BJ (cell line): ENCODE measurements at regions not wholly inside any gene's neighbourhood (a gene's known extent, or its start where the extent isn't known, plus 50 kb on each side); places are given as distances from the start of the nearest gene placed in this dataset.

Experiments
- CTCF ChIA-PET: fragments of 350-600 bp; formaldehyde crosslinking; extraction: SDS; loops from one replicate; lab custom pipeline; 2021; ENCODE audit warnings: antibody characterized with exemption, inconsistent platforms; lab: Yijun Ruan, JAX
- POLR2A ChIA-PET: fragments of 300-600 bp; sonication (Branson Sonifier 250); formaldehyde crosslinking; extraction: SDS; loops from one replicate; lab custom pipeline; 2021; ENCODE audit warnings: antibody characterized with exemption; lab: Charles Lee
- DNase-seq: peaks from one replicate; pipeline ENCODE4 v3.0.0-alpha.2; 2011; ENCODE audit warnings: low read depth
- H3K27me3 ChIP-seq: 2 replicates; pipeline ENCODE4 v1.6.0; 2011; ENCODE audit warnings: low read length; ENCODE audit not compliant: control insufficient read depth, insufficient read depth
- H3K36me3 ChIP-seq: 2 replicates; pipeline ENCODE4 v1.5.1; 2011; ENCODE audit warnings: low read length; ENCODE audit not compliant: control insufficient read depth, insufficient read depth
- H3K4me3 ChIP-seq: 2 replicates; pipeline ENCODE4 v1.5.1; 2011; ENCODE audit warnings: low read depth, mild to moderate bottlenecking, control low read depth, low read length
- TF ChIP-seq, protein P1 (sequence below): IDR thresholded peaks from 2 replicates; pipeline ENCODE4 v1.5.1; 2011; ENCODE audit warnings: low read depth, mild to moderate bottlenecking, control low read depth, inconsistent platforms, low read length, moderate library complexity; ENCODE audit not compliant: insufficient read depth

DNA sequence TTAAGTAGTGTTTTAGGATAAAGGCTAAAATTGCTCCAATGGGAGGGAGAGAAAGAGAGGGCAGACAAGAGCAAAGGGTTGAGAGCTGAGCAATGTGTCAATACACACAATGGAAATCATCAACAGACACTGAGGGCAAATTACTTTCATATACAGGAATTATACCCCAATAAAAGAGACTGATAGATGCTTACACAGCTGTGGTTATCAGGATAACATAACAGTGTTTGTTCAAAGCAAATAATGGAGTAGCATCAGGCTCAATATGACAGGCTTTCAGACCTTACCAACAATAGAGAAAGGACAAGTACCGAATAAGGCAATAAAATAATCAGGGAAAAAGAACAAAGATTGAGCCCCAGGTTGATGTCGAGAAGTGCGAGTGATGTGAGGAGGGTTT lies 53.4 kb upstream of the DIO2 start:
- Histone ChIP-seq H3K4me3 (no peak overlapping the region), H3K36me3 (no peaks in the 10 kb centered on the region), H3K27me3 (no peaks in the 10 kb centered on the region)
- TF ChIP-seq, protein P1, sequence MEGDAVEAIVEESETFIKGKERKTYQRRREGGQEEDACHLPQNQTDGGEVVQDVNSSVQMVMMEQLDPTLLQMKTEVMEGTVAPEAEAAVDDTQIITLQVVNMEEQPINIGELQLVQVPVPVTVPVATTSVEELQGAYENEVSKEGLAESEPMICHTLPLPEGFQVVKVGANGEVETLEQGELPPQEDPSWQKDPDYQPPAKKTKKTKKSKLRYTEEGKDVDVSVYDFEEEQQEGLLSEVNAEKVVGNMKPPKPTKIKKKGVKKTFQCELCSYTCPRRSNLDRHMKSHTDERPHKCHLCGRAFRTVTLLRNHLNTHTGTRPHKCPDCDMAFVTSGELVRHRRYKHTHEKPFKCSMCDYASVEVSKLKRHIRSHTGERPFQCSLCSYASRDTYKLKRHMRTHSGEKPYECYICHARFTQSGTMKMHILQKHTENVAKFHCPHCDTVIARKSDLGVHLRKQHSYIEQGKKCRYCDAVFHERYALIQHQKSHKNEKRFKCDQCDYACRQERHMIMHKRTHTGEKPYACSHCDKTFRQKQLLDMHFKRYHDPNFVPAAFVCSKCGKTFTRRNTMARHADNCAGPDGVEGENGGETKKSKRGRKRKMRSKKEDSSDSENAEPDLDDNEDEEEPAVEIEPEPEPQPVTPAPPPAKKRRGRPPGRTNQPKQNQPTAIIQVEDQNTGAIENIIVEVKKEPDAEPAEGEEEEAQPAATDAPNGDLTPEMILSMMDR: no peak
- ChIA-PET POLR2A (no interaction called here), CTCF (no interaction called here)
- DNase-seq: no peak
